ENCODE measurements at regions not wholly inside any gene's neighbourhood (a gene's known extent, or its start where the extent isn't known, plus 50 kb on each side); places are given as distances from the start of the nearest gene placed in this dataset.

- Histone ChIP-seq H3K4me3 (ENCODE audit: low read length) (no peak overlapping the region), H2AFZ (ENCODE audit: low read length) (no peak overlapping the region), H3K9me3 (ENCODE audit: low read length) (no peaks in the 10 kb centered on the region), H3K27me3 (ENCODE audit: low read length) (peaks cover 15% of the 10 kb centered on the region), H3K27ac (ENCODE audit: low read length) (no peak overlapping the region), H3K4me2 (ENCODE audit: low read length) (no peak overlapping the region), H3K9me2 (replicated peaks; ENCODE audit: low read length) (no peaks in the 10 kb centered on the region), H3K9ac (ENCODE audit: low read length) (no peak overlapping the region), H3F3A (ENCODE audit: low read length, unreplicated experiment) (no peaks in the 10 kb centered on the region), H3K36me3 (ENCODE audit: low read depth, low read length) (no peaks in the 10 kb centered on the region), H4K20me1 (ENCODE audit: low read length) (no peaks in the 10 kb centered on the region), H3K4me1 (ENCODE audit: insufficient read depth, low read length) (no peaks in the 10 kb centered on the region), H3K79me2 (ENCODE audit: low read length) (no peaks in the 10 kb centered on the region)
- TF ChIP-seq CTCF (conservative IDR thresholded peaks at IDR 0.05; ENCODE audit: low read depth, low read length) (no peak), EZH2 (IDR thresholded peaks at IDR 0.05; ENCODE audit: low read length, unreplicated experiment) (no peak), EZH2phosphoT487 (IDR thresholded peaks at IDR 0.05; ENCODE audit: borderline replicate concordance, low read length) (no peak)
- ATAC-seq (no peak), DNase-seq (no peak)
- no TSS peak for BruUV-seq (replicated peaks)
- POLR2A ChIA-PET (ENCODE audit: unreplicated experiment): no interaction called here
- CTCF ChIA-PET: no interaction called here
- intact Hi-C loops (cut with micrococcal nuclease): no loop called here
Observed at GRCh38 chr5:2265341-2265740, 382.6 kb upstream of the IRX4 start.

- DNase-seq (no peak), ATAC-seq (no peak)
- Histone ChIP-seq H3K4me2 (ENCODE audit: low read length) (no peak overlapping the region), H3K79me2 (ENCODE audit: low read length) (no peaks in the 10 kb centered on the region), H3K36me3 (ENCODE audit: low read depth, low read length) (no peaks in the 10 kb centered on the region), H3K27me3 (ENCODE audit: low read length) (peaks cover 12% of the 10 kb centered on the region), H3K4me3 (ENCODE audit: low read length) (no peak overlapping the region), H3K4me1 (ENCODE audit: insufficient read depth, low read length) (no peaks in the 10 kb centered on the region), H3K9me2 (replicated peaks; ENCODE audit: low read length) (no peaks in the 10 kb centered on the region), H2AFZ (ENCODE audit: low read length) (no peak overlapping the region), H3K9ac (ENCODE audit: low read length) (no peak overlapping the region), H3K27ac (ENCODE audit: low read length) (no peak overlapping the region), H3F3A (ENCODE audit: low read length, unreplicated experiment) (no peaks in the 10 kb centered on the region), H3K9me3 (ENCODE audit: low read length) (no peaks in the 10 kb centered on the region), H4K20me1 (ENCODE audit: low read length) (no peaks in the 10 kb centered on the region)
- BruUV-seq (replicated peaks): no TSS peak
- ChIA-PET POLR2A (ENCODE audit: unreplicated experiment) (no interaction called here), CTCF (no interaction called here)
- intact Hi-C loops (cut with micrococcal nuclease): no loop called here
- no peak for TF ChIP-seq EZH2 (IDR thresholded peaks at IDR 0.05; ENCODE audit: low read length, unreplicated experiment)
Observed at GRCh38 chr5:2263763-2264162, 381.0 kb upstream of the IRX4 start.

- Histone ChIP-seq H3K79me2 (ENCODE audit: low read length) (no peaks in the 10 kb centered on the region), H3K9me2 (replicated peaks; ENCODE audit: low read length) (no peaks in the 10 kb centered on the region), H3F3A (ENCODE audit: low read length, unreplicated experiment) (no peaks in the 10 kb centered on the region), H4K20me1 (ENCODE audit: low read length) (no peaks in the 10 kb centered on the region), H3K27me3 (ENCODE audit: low read length) (peaks cover 9% of the 10 kb centered on the region), H3K4me2 (ENCODE audit: low read length) (no peak overlapping the region), H2AFZ (ENCODE audit: low read length) (no peak overlapping the region), H3K27ac (ENCODE audit: low read length) (no peak overlapping the region), H3K36me3 (ENCODE audit: low read depth, low read length) (no peaks in the 10 kb centered on the region), H3K9me3 (ENCODE audit: low read length) (no peaks in the 10 kb centered on the region), H3K4me1 (ENCODE audit: insufficient read depth, low read length) (no peaks in the 10 kb centered on the region), H3K4me3 (ENCODE audit: low read length) (no peak overlapping the region), H3K9ac (ENCODE audit: low read length) (no peak overlapping the region)
- no TSS peak for BruUV-seq (replicated peaks)
- intact Hi-C loops (cut with micrococcal nuclease): no loop called here
- no peak for TF ChIP-seq EZH2phosphoT487 (IDR thresholded peaks at IDR 0.05; ENCODE audit: borderline replicate concordance, low read length)
- no peak for TF ChIP-seq CTCF (conservative IDR thresholded peaks at IDR 0.05; ENCODE audit: low read depth, low read length)
- no peak for TF ChIP-seq EZH2 (IDR thresholded peaks at IDR 0.05; ENCODE audit: low read length, unreplicated experiment)
- ATAC-seq (no peak), DNase-seq (no peak)
- ChIA-PET POLR2A (ENCODE audit: unreplicated experiment) (no interaction called here), CTCF (no interaction called here)
Observed at GRCh38 chr5:2262620-2263019, 379.9 kb upstream of the IRX4 start.
